HepG2 (cell line): ENCODE measurements at regions not wholly inside any gene's neighbourhood (a gene's known extent, or its start where the extent isn't known, plus 50 kb on each side); places are given as distances from the start of the nearest gene placed in this dataset.

Experiments
- ETV5 ChIP-seq: IDR thresholded peaks from 2 replicates; pipeline ENCODE4 v1.6.1; 2018; ENCODE audit warnings: missing biosample characterization, missing genetic modification reagents, inconsistent platforms, borderline replicate concordance
- FOXM1 ChIP-seq: sonication (generic); formaldehyde crosslinking; IDR thresholded peaks from 2 replicates; pipeline ENCODE4 v1.5.0; 2020; ENCODE audit warnings: missing genetic modification reagents
- HNF4A ChIP-seq: sonication (generic); formaldehyde crosslinking; IDR thresholded peaks from 2 replicates; pipeline ENCODE4 v1.4.0; 2020; ENCODE audit warnings: missing genetic modification reagents
- ZBTB26 ChIP-seq: IDR thresholded peaks from 2 replicates; pipeline ENCODE4 v1.6.1; 2016; ENCODE audit warnings: missing compliant biosample characterization, missing genetic modification reagents, borderline replicate concordance
- ZC3H4 ChIP-seq: sonication (generic); formaldehyde crosslinking; IDR thresholded peaks from 2 replicates; pipeline ENCODE4 v1.4.0; 2020; ENCODE audit warnings: missing genetic modification reagents, borderline replicate concordance
- ZFX ChIP-seq: sonication (generic); formaldehyde crosslinking; IDR thresholded peaks from 2 replicates; pipeline ENCODE4 v1.4.0; 2020; ENCODE audit warnings: mild to moderate bottlenecking, low read depth, missing genetic modification reagents, moderate library complexity
- ZNF296 ChIP-seq: sonication (generic); formaldehyde crosslinking; conservative IDR thresholded peaks from 2 replicates; pipeline ENCODE4 v1.5.0; 2020; ENCODE audit warnings: mild to moderate bottlenecking, missing genetic modification reagents
- TF ChIP-seq, protein P1 (sequence below): IDR thresholded peaks from 2 replicates; pipeline ENCODE4 v1.6.1; 2012; ENCODE audit warnings: low read depth, low read length, improper control_type of control experiment

GRCh38 chr14:101624536-101624935, 63.2 kb downstream of the DIO3 start:
- TF ChIP-seq ZFX (CRISPR knock-in tag) (no peak), ZNF296 (no peak), FOXM1 (CRISPR knock-in tag) (no peak), ZBTB26 (CRISPR knock-in tag) (no peak), HNF4A (CRISPR knock-in tag) (no peak), ETV5 (CRISPR knock-in tag) (no peak), ZC3H4 (CRISPR knock-in tag) (no peak)
- TF ChIP-seq, protein P1, sequence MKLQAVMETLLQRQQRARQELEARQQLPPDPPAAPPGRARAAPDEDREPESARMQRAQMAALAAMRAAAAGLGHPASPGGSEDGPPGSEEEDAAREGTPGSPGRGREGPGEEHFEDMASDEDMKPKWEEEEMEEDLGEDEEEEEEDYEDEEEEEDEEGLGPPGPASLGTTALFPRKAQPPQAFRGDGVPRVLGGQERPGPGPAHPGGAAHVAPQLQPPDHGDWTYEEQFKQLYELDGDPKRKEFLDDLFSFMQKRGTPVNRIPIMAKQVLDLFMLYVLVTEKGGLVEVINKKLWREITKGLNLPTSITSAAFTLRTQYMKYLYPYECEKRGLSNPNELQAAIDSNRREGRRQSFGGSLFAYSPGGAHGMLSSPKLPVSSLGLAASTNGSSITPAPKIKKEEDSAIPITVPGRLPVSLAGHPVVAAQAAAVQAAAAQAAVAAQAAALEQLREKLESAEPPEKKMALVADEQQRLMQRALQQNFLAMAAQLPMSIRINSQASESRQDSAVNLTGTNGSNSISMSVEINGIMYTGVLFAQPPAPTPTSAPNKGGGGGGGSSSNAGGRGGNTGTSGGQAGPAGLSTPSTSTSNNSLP, result no peak
